ENCODE measurements at regions not wholly inside any gene's neighbourhood (a gene's known extent, or its start where the extent isn't known, plus 50 kb on each side); places are given as distances from the start of the nearest gene placed in this dataset.
"Not testable (repeated sequence)": the region's sequence is repeated elsewhere in the genome, so short reads cannot be mapped to it uniquely, and the experiment has no call there.

DNA sequence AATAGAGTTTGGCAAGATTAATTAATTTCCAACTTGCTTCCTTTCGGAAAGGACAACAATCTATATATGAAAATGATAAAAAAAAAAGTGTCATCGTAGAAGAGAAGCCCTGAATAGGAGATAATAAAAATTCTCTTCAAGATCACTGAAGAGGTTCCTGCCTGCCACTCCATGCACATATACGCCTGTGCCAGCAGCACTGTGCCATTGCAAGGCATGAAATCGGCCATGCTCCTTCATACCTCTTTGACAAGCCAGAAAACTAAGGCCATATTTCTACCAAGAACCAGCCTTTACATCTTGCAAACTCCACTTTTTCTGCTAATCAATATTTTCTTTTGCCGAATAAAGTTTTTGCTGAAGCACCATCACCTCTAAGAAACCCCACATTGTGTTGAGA lies 365.5 kb downstream of the CXXC4 start:
- DNase-seq: no peak

DNA sequence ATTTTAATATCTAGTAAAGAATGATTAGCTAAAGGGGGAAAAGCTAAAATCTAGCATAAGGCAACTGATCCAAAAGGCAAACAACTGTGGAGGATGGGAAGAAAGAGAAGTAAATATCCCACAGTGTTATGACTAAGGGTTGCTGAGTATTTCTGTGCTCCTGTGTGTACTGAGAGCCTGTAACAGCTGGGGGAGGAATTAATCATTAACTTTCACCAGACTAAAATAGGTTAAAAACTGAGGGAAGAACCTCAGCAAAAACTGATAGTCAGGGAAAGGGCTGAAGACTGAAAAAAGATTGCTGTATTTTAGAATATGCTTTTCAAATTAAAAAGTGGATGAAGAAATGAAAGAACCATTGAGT lies 365.9 kb downstream of the CXXC4 start:
- peak; percentile 10 for DNase-seq

DNA sequence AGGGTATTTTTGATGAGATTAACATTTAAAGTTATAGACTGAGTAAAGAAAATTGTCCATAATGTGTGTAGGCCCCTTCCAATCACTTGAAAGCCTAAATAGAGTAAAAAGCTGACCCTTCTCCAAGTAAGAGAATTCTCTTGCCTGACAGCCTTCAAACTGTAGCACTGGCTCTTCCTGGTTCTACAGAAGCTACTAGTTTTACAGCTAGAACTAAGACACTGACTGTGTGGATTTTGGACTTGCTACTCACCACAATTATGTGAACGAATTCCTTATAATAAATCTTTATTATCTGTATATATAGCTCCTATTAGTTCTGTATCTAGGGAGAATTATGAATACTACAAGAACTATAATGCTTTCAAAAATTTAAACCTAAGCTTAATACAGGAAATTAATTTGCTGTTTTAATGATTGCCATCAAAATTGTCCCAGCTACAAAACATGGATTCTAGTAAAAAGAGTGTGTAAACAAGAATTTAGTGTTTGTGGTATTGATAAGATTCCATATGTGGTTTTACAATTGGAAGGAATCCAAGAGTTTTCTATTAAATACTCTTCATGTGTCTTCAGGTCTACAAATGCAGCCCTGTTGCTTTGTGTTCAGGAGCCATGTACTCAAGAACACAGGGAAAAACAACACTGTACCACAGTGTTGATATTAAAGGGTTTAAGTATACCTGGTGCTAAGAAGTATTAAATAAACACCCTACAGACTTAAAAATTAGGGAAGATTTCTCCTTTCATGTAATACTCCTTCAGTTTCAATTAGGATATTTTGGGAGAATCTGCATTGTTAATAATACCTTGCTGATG lies 366.5 kb downstream of the CXXC4 start:
- no peak for DNase-seq

DNA sequence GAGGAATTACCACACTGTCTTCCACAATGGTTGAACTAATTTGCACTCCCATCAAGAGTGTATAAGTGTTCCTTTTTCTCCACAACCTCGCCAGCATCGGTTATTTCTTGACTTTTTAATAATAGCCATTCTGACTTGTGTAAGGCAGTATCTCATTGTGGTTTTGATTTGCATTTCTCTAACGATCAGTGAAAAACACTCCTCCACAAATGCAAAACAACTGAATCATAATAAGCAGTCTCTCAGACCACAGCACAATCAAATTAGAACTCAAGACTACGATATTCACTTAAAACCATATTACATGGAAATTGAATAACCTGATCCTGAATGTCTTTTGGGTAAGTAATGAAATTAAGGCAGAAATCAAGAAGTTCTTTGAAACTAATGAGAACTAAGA lies 371.7 kb downstream of the CXXC4 start:
- no peak for DNase-seq

DNA sequence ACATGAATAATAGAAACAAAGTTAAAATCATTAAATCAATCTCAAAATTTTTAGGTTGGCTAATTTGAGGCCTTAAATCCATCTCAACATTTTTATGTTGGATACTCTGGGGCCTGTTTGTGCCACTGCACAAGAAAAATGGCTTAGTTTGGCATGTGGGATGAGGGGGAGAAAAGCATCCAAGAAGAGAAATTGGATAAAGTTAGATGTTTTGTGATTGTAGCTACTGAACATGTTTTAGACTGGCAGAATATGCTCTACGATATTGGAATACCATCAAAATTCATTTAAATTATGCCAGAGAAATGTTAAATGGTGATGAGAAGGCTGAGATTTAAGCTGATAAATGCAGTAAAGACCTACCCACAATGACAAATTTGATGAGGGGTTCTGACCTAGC lies 376.9 kb downstream of the CXXC4 start:
- DNase-seq: no peak

DNA sequence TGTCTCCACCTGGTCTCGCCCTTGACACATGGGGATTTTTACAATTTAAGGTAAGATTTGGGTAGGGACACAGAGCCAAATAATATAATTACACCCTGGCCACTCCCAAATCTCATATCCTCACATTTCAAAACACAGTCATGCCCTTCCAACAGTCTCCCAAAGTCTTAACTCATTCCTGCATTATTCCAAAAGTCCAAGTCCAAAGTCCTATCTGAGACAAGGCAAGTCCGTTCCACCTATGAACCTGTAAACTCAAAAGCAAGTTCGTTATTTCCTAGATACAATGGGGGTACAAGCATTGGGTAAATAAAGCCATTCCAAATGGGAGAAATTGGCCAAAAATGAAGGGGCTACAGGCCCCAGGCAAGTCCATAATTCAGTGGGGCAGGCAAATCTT lies 380.8 kb downstream of the CXXC4 start:
- no peak for DNase-seq

DNA sequence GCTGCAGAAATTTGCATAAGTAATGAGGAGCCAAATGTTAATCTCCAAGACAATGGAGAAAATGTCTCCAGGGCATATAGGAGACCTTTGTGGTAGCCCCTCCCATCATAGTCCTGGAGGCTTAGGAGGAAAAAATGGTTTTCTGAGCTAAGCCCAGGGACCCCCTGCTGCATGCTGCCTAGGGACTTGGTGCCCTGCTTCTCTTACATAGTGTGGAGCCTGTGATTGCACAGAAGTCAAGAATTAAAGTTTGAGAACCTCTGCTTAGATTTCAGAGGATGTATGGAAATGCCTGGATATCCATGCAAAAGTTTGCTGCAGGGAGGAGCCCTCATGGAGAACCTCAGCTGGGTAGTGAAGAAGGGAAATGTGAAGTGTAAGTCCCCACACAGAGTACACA lies 379.4 kb upstream of the TACR3 start:
- no peak for DNase-seq

DNA sequence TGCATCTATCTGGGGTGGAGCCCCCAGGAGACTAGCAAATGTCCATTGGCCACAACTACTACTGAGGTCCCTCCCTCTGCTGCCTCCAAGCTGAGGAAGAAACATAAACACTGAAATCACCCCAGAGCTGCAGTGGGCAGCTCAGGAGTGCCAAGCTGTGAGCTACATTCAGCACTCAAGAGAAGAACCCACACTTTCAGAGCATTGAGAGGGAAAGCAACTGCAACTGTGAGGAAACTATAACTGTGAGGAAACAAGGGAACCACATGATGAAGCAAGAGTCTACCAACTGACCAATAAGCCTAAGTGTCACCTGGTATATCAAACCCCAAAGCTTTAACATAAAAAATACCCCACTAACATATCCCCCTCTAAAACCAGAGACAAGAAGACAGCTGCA lies 373.5 kb upstream of the TACR3 start:
- DNase-seq: no peak

DNA sequence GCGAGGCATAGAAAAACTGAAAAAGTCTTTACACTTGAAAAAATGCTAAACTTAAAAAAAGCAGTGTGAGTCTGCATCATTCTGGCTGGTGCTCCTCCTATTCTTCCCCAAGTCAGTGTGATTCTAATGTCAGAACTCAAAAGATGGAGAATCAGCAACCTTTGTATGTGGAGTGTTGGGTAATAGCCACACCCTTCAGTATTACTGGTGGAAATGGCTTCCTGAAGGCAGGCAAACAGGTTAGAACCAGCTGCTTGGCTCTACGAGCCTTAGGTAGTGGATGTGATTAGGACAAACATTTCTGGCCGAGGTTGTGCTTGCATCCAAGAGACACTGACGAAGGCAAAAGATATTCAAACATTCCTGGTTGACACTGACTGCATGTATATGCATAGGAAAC lies 353.4 kb upstream of the TACR3 start:
- no peak for DNase-seq

DNA sequence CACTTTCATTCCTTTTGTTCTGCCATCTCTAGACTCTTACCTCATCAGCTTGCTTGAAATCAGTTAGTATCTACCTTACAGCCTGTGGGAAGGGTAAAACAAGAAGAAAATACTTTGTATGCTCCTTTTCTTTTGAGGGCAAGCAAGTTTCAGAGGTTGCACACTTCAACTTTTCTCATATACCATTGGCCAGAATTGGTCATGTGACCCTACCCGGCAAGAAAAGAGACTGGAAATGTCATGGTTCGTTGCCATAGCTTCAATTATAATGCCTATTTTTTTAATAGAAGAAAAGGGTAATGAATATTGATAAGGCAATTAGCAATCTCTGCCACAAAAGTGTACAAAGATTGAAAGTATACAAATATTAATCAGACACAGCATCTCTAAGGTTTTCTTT lies 346.7 kb upstream of the TACR3 start:
- no peak for DNase-seq

DNA sequence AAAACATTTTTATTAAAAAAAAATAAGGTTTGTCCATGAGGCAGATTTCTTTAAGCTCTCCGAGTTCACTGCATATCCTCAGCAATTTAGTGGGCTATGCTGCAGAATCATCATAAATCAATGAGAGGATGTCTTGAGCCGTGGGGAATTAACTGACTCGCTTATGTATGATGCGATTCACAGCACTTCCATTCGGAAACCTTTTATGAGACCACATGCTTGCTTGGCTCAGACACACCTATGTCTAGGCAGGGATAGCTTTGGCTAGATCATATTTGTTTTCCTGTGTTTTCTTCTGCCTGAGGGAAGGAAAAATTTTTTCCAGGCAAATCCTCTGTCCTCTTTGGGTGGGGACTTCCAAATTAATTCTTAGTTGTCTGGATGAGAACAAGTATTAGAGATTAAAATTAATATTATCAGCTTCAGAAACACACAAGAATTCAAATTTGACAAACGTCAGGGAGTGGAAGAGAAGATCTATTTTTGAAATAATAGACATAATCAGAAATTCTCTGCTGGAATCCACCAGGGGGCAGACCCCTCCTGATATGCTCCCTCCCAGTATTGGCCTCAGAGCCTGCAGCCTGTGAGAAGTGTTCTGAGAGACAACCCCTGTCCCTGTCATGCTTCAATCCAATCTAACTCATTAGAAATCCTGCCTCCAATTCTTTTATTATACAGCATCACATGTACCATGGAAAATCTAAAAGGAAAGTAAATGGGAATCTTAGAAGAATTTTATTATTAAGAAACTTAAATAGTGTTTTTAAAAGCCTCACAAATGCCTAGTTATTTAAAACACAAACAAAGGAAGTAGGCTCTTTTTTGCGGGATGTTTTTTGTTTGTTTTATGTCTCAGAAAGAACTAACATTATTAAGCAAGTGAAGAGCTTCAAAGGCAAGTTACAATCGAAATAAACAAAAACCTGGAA lies 345.1 kb upstream of the TACR3 start:
- DNase-seq: peak; percentile 24

DNA sequence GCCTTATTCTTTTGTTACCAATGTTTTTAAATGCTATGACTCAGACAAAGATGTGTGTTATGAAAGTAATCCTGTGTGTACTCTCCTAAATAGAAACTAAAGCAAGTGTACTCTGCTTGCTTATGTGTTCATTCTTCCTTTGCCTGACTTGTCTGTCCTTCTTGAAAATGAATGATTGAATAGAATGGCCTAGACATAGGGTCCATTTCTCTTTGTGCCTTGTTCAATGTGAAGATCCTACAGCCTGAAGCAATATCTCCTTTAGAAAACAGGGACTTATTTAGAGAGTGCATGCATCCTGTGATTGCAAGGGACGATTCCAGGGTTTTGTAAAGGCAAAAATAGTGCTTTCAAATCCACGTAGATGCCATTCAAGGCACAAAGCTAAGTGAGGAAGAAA lies 343.6 kb upstream of the TACR3 start:
- DNase-seq: no peak

DNA sequence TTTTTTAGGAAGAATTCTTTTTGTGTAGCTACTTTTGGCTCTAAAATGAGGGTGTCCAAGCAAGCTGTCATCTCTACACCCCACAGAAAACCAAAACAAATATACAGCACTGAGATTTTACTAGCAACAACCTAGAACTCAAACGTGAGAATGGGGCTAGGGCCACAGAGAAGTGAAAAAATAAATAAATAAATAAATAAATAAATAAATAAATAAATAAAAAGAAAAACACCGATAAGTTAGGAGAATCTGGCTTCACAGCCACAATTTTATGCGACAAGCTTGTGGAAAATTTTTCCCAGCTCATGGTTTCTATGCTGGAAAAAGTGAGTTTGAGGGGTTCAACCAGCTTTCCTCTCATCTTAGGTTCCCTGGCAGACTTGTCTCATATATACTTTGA lies 324.6 kb upstream of the TACR3 start:
- no peak for DNase-seq

DNA sequence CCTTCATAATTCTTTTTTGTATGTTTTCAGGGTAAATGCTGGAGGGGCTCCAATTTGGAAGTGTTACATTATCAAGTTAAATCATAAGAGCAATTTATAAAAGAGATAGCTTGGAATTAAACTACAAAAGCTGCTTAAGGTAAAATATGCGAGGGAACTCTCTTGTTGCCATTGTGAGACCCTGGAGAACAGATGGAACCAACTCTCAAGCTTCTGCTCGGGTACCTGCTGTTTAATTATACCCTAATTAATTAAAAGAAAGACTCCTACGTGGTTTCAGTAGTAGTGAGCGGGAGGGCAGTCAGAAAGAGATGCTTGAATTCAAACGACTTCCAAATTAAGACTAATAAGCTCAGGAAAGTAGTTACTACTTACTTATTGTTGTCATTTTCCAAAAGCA lies 313.1 kb upstream of the TACR3 start:
- DNase-seq: no peak

DNA sequence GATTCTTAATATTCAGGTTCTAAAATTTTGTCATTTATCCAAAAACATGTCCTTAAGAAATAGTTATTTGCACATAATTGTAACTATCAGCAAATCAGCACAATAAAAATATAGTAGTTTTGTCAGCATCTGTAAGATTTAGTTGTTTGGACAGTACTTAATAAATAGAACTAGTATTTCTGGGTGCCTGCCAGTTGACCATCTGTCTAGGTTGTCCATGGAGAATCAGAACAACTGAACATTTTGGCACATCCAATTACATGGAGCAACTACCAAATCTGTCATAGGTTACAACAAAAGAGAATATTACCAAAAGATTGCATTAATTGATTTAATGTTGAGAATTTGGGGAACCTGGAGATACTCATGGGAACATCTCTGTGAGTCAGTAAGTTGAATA lies 305.5 kb upstream of the TACR3 start:
- DNase-seq: no peak

DNA sequence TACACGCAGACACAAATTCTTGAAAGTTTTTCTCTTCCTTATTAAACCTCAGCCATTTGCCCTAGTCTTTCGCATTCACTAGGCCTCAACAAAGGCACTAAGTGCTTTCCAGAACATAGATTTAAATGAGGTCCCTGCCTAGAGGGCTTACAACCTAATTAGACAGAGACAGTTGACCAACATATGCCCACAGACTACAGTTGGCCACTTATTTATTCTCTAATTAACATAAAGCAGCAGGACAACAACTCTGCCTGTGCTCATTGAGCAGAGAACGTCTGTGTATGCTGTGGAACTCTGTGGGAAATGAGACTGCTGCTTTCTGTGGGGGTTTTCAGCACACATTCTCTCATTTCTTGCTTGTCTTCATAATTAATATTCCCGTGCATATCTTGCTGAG lies 303.0 kb upstream of the TACR3 start:
- no peak for DNase-seq

DNA sequence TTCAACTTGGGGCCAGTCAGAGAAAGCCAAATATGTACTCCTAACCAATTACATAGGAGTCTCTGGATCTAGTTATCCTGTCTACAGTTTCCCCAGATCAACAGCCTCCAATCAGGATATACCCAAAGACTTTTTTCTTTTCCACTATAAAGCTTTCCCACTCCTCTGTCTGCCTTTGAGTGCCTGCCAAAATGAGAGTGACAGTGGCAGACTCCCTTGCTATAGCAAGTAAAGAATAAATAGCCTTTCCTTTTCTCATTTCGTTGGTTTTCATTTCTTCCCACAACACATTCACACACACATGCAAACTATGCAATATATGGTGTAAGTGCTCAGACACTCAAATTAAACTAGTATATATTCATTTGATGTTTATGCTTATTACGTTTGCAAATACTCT lies 302.4 kb upstream of the TACR3 start:
- no peak for DNase-seq

DNA sequence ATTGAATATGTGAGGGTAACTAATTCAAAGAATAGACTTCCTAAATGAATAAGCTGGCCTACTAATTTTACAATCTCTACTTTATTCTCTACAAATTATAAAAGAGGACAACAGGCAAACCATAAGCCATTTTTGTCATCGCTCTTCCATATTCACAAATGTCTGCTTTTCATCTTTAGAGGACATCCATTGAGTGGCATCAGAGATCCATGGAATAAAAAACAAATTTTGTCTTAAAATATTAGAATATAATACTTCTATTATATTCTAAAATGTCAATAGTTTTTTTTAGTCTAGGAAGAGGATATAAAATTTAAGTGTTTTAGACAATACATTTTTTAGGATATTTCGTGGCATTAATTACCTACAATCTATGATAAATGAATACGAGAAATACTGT lies 300.9 kb upstream of the TACR3 start:
- no peak for DNase-seq

DNA sequence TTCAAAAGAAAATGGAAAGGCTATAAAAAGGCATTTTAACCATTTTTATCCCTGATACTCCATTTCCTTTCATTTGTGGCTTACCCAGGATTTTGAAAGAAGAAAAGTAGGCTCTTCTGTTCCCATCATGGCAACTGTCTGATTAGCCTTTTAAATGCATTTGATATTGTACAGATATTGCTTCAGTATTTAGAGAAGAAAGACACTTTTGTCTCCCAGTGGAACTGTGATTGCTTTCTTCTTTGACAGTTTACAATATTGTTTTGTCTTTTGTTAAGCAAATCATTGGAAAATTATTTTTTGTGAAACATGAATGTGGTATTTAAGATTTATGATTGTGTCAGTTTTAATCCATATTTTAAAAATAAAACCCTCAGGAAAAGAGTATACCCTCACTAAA lies 297.4 kb upstream of the TACR3 start:
- no peak for DNase-seq

DNA sequence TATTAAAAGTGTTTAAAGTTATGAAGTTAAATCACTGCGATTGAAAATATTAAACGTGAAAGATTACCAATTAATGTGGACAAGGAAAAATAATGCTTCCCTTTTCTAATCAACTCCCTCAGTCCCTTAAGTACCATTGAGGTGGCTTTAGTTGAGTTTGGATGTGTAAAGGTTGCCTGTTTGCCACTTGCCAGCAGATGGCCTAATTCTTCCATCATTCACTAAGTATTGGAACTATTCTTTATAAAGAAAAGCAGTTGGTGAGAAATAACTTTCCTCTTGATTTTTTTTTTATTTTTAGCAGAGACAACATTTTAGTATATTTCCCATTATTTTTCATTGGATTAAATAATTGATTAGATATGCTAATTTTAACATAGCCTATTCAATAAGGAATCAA lies 295.9 kb upstream of the TACR3 start:
- DNase-seq: peak; percentile 3

DNA sequence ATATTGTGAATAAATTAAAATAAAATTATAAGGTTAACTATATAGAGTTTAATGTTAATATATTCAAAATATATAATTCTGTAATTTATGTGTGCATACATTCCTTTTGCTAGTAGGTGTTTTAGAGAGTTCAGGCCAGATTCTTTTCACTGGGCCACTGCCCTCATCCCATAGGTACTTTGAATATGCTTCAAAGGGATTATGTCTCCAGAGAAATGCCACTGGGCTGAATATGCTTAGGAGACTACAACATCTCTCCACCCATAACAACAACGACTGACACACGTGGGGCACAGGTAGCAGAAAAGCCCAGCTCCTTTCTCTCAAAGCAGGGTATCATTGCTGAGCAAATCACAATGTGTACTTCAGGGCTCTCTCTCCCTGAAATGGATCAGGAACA lies 290.9 kb upstream of the TACR3 start:
- DNase-seq: no peak

DNA sequence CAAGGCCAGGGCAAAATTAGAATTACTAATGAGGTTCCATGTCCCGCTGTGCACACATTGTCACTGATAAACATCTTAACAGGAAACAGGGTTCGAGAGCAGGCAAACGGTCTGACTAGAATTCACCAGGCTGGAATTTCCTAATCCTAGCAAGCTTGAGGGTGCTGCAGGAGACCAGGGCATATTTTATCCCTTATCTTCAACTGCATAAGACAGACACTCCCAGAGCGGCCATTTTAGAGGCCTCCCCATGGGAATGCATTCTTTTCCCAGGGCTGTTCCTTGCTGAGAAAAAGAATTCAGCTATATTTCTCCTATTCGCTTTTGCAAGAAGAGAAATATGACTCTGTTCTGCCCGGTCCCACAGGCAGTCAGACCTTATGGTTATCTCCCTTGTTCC lies 282.5 kb upstream of the TACR3 start:
- DNase-seq: not testable (repeated sequence)

DNA sequence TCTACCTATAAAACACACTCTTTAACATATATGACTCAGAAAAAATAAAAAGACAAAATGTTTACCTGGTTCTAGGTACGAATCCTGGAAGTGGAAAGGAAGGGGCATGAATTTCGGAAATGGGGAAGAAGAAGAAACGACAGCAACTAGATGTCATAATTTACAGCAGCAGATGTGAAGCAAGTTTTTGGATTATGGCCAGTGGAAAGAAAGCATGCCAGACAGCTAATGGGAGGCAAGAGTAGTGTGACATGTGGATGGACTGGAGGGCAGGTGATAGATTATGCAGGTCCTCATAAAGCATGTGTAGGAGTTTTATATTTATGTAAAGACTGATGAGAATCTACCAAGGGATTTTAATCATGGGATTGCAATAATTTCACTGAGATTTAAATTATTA lies 279.0 kb upstream of the TACR3 start:
- no peak for DNase-seq

DNA sequence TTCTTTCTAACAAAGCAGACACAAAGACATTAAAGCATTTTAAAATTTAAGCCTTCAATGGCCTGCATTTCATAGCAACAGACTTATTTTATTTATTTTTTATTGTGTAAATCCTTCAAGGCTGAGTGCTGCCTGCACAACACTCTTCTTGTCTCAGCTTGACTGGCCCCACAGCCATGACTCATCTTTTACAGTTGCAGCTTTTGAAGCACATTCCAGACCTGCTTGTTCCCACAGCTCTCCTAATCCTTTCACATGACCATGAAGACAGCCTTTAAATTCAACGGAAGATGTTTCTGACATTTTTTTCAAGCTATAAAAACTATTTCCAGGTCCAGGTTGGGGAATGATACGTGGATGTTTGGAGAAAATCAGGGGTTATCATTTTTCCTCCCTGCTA lies 276.9 kb upstream of the TACR3 start:
- peak; percentile 0 for DNase-seq
